HEK293 (cell line): ENCODE measurements at regions not wholly inside any gene's neighbourhood (a gene's known extent, or its start where the extent isn't known, plus 50 kb on each side); places are given as distances from the start of the nearest gene placed in this dataset.
A peak's percentile ranks its signal among the peaks of the same experiment; 100 is the strongest.

Experiments
- CTCF ChIA-PET: fragments of 350-600 bp; formaldehyde crosslinking; extraction: SDS; loops from one replicate; lab custom pipeline; 2021; ENCODE audit warnings: antibody characterized with exemption; lab: Yijun Ruan, JAX
- POLR2A ChIA-PET: fragments of 300-600 bp; formaldehyde crosslinking; extraction: SDS; loops from one replicate; lab custom pipeline; 2020; ENCODE audit warnings: antibody characterized with exemption, inconsistent platforms; lab: Yijun Ruan, JAX
- H3K27ac ChIP-seq: fragments of 200-500 bp; sonication (Bioruptor generic); 2 replicates; pipeline ENCODE4 v1.5.1; 2014; ENCODE audit warnings: low read depth, low read length, control low read depth, inconsistent platforms; ENCODE audit errors: extremely low read depth
- H3K36me3 ChIP-seq, 2 experiments: fragments of 200-500 bp in 1 of 2; sonication (Bioruptor generic) in 1 of 2; 1 replicate in 1 of 2; 2 replicates in 1 of 2; pipeline ENCODE4 v1.5.1; 2014 to 2017; ENCODE audit warnings: inconsistent platforms in 2 of 2, low read length in 2 of 2; ENCODE audit not compliant: control insufficient read depth in 2 of 2, insufficient read depth in 1 of 2
- H3K4me1 ChIP-seq: fragments of 200-500 bp; sonication (Bioruptor generic); 2 replicates; pipeline ENCODE4 v1.5.1; 2014; ENCODE audit warnings: mild to moderate bottlenecking, low read length, inconsistent platforms; ENCODE audit not compliant: control insufficient read depth, insufficient read depth
- H3K4me3 ChIP-seq: 2 replicates; pipeline ENCODE4 v1.5.1; 2011; ENCODE audit warnings: low read depth, mild to moderate bottlenecking, control low read depth, low read length, moderate library complexity
- H3K9me3 ChIP-seq: fragments of 200-500 bp; sonication (Bioruptor generic); 2 replicates; pipeline ENCODE4 v1.5.1; 2014; ENCODE audit warnings: low read depth, low read length, inconsistent platforms; ENCODE audit not compliant: control insufficient read depth, insufficient read depth
- EGR2 ChIP-seq: fragments of 450-650 bp; formaldehyde crosslinking; IDR thresholded peaks from 2 replicates; pipeline ENCODE4 v1.5.1; 2016; ENCODE audit warnings: low read depth, missing biosample characterization, missing genetic modification characterization
- ELK4 ChIP-seq: IDR thresholded peaks from 2 replicates; pipeline ENCODE4 v1.6.1; 2011; ENCODE audit warnings: mild to moderate bottlenecking, low read depth, low read length, borderline replicate concordance
- KLF7 ChIP-seq: fragments of 450-650 bp; formaldehyde crosslinking; IDR thresholded peaks from 2 replicates; pipeline ENCODE4 v1.5.1; 2016; ENCODE audit warnings: missing biosample characterization, missing genetic modification characterization, borderline replicate concordance
- REST ChIP-seq: fragments of 450-650 bp; formaldehyde crosslinking; IDR thresholded peaks from 2 replicates; pipeline ENCODE4 v1.5.1; 2016; ENCODE audit warnings: missing biosample characterization, missing genetic modification characterization
- SCRT2 ChIP-seq: fragments of 450-650 bp; formaldehyde crosslinking; IDR thresholded peaks from 2 replicates; pipeline ENCODE4 v1.5.1; 2016; ENCODE audit warnings: missing biosample characterization, missing genetic modification characterization
- ZFP69B ChIP-seq: fragments of 450-650 bp; formaldehyde crosslinking; IDR thresholded peaks from 2 replicates; pipeline ENCODE4 v1.5.1; 2016; ENCODE audit warnings: missing biosample characterization, missing genetic modification characterization
- ZNF10 ChIP-seq: fragments of 450-650 bp; formaldehyde crosslinking; IDR thresholded peaks from 2 replicates; pipeline ENCODE4 v1.5.1; 2017; ENCODE audit warnings: missing biosample characterization, missing genetic modification characterization
- ZNF114 ChIP-seq: fragments of 450-650 bp; formaldehyde crosslinking; IDR thresholded peaks from 2 replicates; pipeline ENCODE4 v1.5.0; 2017; ENCODE audit warnings: missing biosample characterization, missing genetic modification characterization
- ZNF274 ChIP-seq, 2 experiments: fragments of 200-500 bp in 1 of 2; fragments of 450-650 bp in 1 of 2; sonication (Bioruptor generic) in 1 of 2; formaldehyde crosslinking in 1 of 2; IDR thresholded peaks; 2 replicates each; pipeline versions ENCODE4 v1.5.1 to v1.6.1; 2014 to 2016; ENCODE audit warnings: borderline replicate concordance in 1 of 2, inconsistent platforms in 1 of 2, low read length in 1 of 2, missing biosample characterization in 1 of 2, missing genetic modification characterization in 1 of 2
- ZNF473 ChIP-seq: fragments of 450-650 bp; formaldehyde crosslinking; IDR thresholded peaks from 2 replicates; pipeline ENCODE4 v1.5.1; 2017; ENCODE audit warnings: missing biosample characterization, missing genetic modification characterization
- ZNF514 ChIP-seq: fragments of 450-650 bp; formaldehyde crosslinking; IDR thresholded peaks from 2 replicates; pipeline ENCODE4 v1.5.1; 2016; ENCODE audit warnings: missing biosample characterization, missing genetic modification characterization
- ZNF529 ChIP-seq: fragments of 450-650 bp; formaldehyde crosslinking; IDR thresholded peaks from 2 replicates; pipeline ENCODE4 v1.5.1; 2017; ENCODE audit warnings: missing genetic modification characterization, missing biosample characterization; ENCODE audit not compliant: insufficient replicate concordance
- ZNF549 ChIP-seq: fragments of 450-650 bp; IDR thresholded peaks from 2 replicates; pipeline ENCODE4 v1.5.1; 2018; ENCODE audit warnings: missing biosample characterization, missing genetic modification characterization, mild to moderate bottlenecking, inconsistent platforms, moderate library complexity
- ZNF555 ChIP-seq: fragments of 450-650 bp; formaldehyde crosslinking; conservative IDR thresholded peaks from 2 replicates; pipeline ENCODE4 v1.5.1; 2017; ENCODE audit warnings: missing biosample characterization, mild to moderate bottlenecking, missing genetic modification characterization, inconsistent platforms
- ZNF596 ChIP-seq: fragments of 450-650 bp; IDR thresholded peaks from 2 replicates; pipeline ENCODE4 v1.5.0; 2018; ENCODE audit warnings: missing biosample characterization, mild to moderate bottlenecking, missing genetic modification characterization, moderate library complexity
- ZNF677 ChIP-seq: fragments of 450-650 bp; IDR thresholded peaks from 2 replicates; pipeline ENCODE4 v1.5.0; 2018; ENCODE audit warnings: missing biosample characterization, mild to moderate bottlenecking, missing genetic modification characterization, moderate library complexity
- ZNF777 ChIP-seq: fragments of 450-650 bp; formaldehyde crosslinking; IDR thresholded peaks from 2 replicates; pipeline ENCODE4 v1.5.1; 2017; ENCODE audit warnings: missing biosample characterization, missing genetic modification characterization, borderline replicate concordance
- TF ChIP-seq, protein P1 (sequence below): fragments of 450-650 bp; formaldehyde crosslinking; IDR thresholded peaks from 2 replicates; pipeline ENCODE4 v1.5.1; 2016; ENCODE audit warnings: missing biosample characterization, missing genetic modification characterization

DNA sequence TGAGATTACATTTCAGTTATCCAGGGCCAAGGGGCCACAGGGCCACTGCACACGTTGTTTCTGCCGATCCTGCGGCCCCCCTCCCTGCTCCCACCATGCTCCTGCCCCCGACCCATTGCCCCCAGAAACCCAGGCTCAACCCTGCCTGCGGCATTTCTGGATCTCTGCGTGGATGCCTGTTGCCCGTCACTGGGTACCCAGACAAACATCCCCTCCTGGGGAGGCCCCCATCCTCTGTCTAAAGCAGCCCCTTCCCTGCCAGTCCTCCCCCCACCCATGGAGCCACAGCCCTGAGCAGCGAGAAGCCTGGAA lies 326.4 kb upstream of the SFSWAP start:
- TF ChIP-seq REST (tag by site-specific recombination), result no peak
- TF ChIP-seq ZNF596 (tag by site-specific recombination), result no peak
- TF ChIP-seq SCRT2 (tag by site-specific recombination), result no peak
- TF ChIP-seq ZNF514 (tag by site-specific recombination), result no peak
- no peak for TF ChIP-seq ZNF555
- no peak for TF ChIP-seq ZNF10 (tag by site-specific recombination)
- TF ChIP-seq ZNF677 (tag by site-specific recombination), result no peak
- no peak for TF ChIP-seq ZNF777 (tag by site-specific recombination)
- no peak for TF ChIP-seq ZNF114 (tag by site-specific recombination)
- no peak for TF ChIP-seq ZNF274 (IDR thresholded peaks at IDR 0.05; ENCODE audit: low read length)
- no peak for TF ChIP-seq ZNF274 (tag by site-specific recombination; IDR thresholded peaks at IDR 0.05; ENCODE audit: borderline replicate concordance)
- TF ChIP-seq ELK4, result no peak
- TF ChIP-seq KLF7 (tag by site-specific recombination), result no peak
- no peak for TF ChIP-seq ZNF473 (tag by site-specific recombination)
- TF ChIP-seq, protein P1, sequence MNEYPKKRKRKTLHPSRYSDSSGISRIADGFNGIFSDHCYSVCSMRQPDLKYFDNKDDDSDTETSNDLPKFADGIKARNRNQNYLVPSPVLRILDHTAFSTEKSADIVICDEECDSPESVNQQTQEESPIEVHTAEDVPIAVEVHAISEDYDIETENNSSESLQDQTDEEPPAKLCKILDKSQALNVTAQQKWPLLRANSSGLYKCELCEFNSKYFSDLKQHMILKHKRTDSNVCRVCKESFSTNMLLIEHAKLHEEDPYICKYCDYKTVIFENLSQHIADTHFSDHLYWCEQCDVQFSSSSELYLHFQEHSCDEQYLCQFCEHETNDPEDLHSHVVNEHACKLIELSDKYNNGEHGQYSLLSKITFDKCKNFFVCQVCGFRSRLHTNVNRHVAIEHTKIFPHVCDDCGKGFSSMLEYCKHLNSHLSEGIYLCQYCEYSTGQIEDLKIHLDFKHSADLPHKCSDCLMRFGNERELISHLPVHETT (tag by site-specific recombination), result no peak
- no peak for TF ChIP-seq ZFP69B (tag by site-specific recombination)
- TF ChIP-seq ZNF529 (tag by site-specific recombination), result no peak
- no peak overlapping the region for H3K4me3 ChIP-seq
- no peaks in the 10 kb centered on the region for H3K4me1 ChIP-seq
- POLR2A ChIA-PET, result no interaction called here
- no peaks in the 10 kb centered on the region for H3K36me3 ChIP-seq
- CTCF ChIA-PET, result no interaction called here
- H3K27ac ChIP-seq, result no peak overlapping the region
- H3K9me3 ChIP-seq, result no peaks in the 10 kb centered on the region

GRCh38 chr12:131385313-131386166 lies 325.4 kb upstream of the SFSWAP start:
- TF ChIP-seq EGR2 (tag by site-specific recombination) (0 out of 2 replicates have a peak, but pooled peaks have one; percentile 24), ZNF549 (tag by site-specific recombination) (no peak)
- H3K27ac ChIP-seq, result no peak overlapping the region
- ChIA-PET POLR2A (no interaction called here), CTCF (no interaction called here)
- no peaks in the 10 kb centered on the region for H3K9me3 ChIP-seq
- H3K36me3 ChIP-seq, result no peaks in the 10 kb centered on the region
- no peaks in the 10 kb centered on the region for H3K4me1 ChIP-seq
- H3K4me3 ChIP-seq, result no peak overlapping the region
